ENCODE measurements at regions not wholly inside any gene's neighbourhood (a gene's known extent, or its start where the extent isn't known, plus 50 kb on each side); places are given as distances from the start of the nearest gene placed in this dataset.
A peak's percentile ranks its signal among the peaks of the same experiment; 100 is the strongest.

DNA sequence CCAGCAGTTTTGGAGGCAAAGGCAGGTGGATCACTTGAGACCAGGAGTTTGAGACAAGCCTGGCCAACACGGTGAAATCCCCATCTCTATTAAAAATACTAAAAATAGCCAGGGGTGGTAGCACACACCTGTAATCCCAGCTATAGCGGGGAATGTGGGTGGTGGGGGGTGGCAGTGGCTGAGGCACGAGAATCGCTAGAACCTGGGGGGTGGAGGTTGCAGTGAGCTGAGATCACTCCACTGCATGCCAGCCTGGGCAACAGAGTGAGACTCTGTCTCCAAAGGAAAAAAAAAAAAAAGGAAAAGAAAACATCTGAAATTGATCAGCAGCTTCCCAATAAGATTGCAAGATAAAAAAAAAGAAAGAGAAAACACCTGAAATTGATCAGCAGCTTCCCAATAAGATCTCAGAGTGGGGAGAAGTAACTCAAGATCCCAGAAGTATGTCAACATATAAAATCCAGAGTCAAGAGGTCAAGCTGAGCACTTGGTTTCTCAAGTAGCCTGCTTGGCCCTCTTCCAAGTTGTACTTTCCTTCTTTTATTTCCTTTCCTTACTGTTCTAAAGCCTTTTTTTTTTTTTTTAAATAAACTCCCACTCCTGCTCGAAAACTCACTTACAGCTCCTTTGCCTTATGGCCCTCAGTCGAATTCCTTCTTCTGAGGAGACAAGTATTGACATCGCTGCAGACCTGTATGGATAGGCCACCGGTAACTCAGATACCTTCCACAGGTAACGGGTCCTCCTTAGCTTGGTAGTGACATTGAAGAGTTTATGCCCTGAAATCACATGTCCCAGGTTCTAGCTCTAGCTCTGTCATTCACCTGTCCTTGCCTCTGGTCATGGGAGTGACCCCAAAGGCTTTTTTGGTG, 368.5 kb upstream of the SYNCRIP start:
- H4K20me1 ChIP-seq (ENCODE audit: insufficient read depth, low read depth, low read length) = no peaks in the 10 kb centered on the region
- no peaks in the 10 kb centered on the region for H3K9me2 ChIP-seq (replicated peaks; ENCODE audit: insufficient read depth, low read length)
- DNase-seq = no peak
- H3K36me3 ChIP-seq (ENCODE audit: insufficient read depth, low read length) = no peaks in the 10 kb centered on the region
- no peak overlapping the region for H2AFZ ChIP-seq (ENCODE audit: low read length)
- H3K79me2 ChIP-seq (ENCODE audit: low read length) = no peaks in the 10 kb centered on the region
- no peak overlapping the region for H3K4me2 ChIP-seq (ENCODE audit: low read depth, low read length, poor library complexity, severe bottlenecking)
- no peaks in the 10 kb centered on the region for H3K9me3 ChIP-seq (ENCODE audit: low read length)
- H3K4me1 ChIP-seq (ENCODE audit: low read length) = no peaks in the 10 kb centered on the region
- H3K27ac ChIP-seq (ENCODE audit: low read length) = no peak overlapping the region
- no peak overlapping the region for H3K9ac ChIP-seq (ENCODE audit: low read length)
- no peaks in the 10 kb centered on the region for H3K27me3 ChIP-seq (ENCODE audit: low read length)
- H3K4me3 ChIP-seq (ENCODE audit: low read length) = no peak overlapping the region

DNA sequence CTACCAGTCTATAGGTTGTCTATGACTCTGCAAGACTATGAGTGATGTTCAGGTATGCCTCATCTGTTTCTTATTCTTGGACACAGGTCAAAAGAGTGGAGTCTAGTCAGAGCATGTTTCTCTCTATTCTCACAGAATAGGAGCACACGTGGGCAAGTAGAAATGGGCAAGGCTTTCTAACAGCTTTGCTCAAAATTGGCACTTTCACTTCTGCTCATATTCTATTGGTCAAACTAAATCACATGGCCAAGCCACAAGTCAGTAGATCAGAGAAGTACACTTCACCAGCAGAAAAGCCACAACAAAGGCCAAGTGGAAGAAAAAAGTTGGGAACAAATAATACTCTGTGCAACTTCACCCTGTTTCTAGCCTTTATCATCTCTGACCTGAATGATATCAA, 354.5 kb upstream of the SYNCRIP start:
- H3K36me3 ChIP-seq (ENCODE audit: insufficient read depth, low read length) = no peaks in the 10 kb centered on the region
- DNase-seq = peak; percentile 62

DNA sequence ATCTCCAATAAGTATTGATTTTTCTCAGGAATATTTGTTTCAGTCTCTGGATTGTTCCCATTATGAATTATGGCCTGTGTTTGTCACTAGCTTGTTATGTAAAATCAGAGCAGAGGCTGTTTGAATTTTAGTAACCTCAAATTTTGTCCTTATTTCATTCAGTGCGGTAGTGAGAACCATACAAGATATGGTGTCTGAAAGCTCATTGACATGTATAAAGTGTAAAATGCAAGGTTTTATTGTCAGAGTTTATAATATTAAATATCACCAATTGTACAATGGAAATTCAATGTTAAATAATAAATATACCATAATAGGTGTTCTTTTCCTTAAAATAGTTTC, 353.3 kb upstream of the SYNCRIP start:
- Histone ChIP-seq H3K27me3 (ENCODE audit: low read length) (no peaks in the 10 kb centered on the region), H3K9ac (ENCODE audit: low read length) (no peak overlapping the region), H3K79me2 (ENCODE audit: low read length) (no peaks in the 10 kb centered on the region)

More for the DNA sequence above, 354.5 kb upstream of the SYNCRIP start:
- Histone ChIP-seq H3K9me2 (replicated peaks; ENCODE audit: insufficient read depth, low read length) (no peaks in the 10 kb centered on the region), H3K79me2 (ENCODE audit: low read length) (no peaks in the 10 kb centered on the region), H4K20me1 (ENCODE audit: insufficient read depth, low read depth, low read length) (no peaks in the 10 kb centered on the region), H3K4me1 (ENCODE audit: low read length) (peaks cover 4% of the 10 kb centered on the region), H3K9ac (ENCODE audit: low read length) (no peak overlapping the region), H3K27me3 (ENCODE audit: low read length) (no peaks in the 10 kb centered on the region), H3K9me3 (ENCODE audit: low read length) (no peaks in the 10 kb centered on the region), H3K27ac (ENCODE audit: low read length) (no peak overlapping the region), H2AFZ (ENCODE audit: low read length) (no peak overlapping the region), H3K4me2 (ENCODE audit: low read depth, low read length, poor library complexity, severe bottlenecking) (no peak overlapping the region), H3K4me3 (ENCODE audit: low read length) (no peak overlapping the region)

DNA sequence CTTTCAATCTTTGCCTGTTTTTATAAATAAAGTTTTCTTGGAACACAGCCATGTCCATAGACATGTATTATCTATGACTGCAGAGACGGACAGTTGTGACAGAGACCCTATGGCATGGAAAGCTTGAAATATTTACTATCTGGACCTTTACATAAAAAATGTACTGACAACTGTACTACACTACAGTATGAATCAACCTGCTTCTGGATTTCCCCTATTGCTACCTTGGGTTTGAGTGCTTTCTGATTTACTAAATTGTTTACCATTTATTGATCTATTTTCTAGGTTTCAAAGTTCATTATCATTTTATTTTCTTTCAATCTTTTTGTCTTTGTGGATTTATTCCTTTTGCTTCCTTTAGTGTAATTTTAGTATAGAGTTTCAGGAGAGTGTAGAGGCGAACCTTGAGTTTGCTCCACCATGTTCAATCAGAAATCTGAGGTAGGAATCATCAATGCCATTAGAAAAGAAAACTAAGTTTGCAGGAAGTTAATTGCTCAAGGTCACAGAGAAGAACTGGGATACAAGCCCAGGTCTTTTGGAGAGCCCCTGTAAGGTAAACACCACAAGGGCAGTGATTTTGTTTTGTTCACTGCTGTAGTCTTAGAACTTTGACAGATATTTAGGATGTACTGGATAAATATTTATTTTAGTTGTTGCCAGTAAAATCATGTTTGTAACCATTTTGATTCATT, 352.8 kb upstream of the SYNCRIP start:
- Histone ChIP-seq H3K79me2 (ENCODE audit: low read length) (no peaks in the 10 kb centered on the region), H2AFZ (ENCODE audit: low read length) (no peak overlapping the region), H3K36me3 (ENCODE audit: insufficient read depth, low read length) (no peaks in the 10 kb centered on the region), H3K27me3 (ENCODE audit: low read length) (no peaks in the 10 kb centered on the region), H3K9me3 (ENCODE audit: low read length) (no peaks in the 10 kb centered on the region), H3K27ac (ENCODE audit: low read length) (no peak overlapping the region), H3K4me2 (ENCODE audit: low read depth, low read length, poor library complexity, severe bottlenecking) (no peak overlapping the region), H3K9me2 (replicated peaks; ENCODE audit: insufficient read depth, low read length) (no peaks in the 10 kb centered on the region), H3K4me3 (ENCODE audit: low read length) (no peak overlapping the region), H3K9ac (ENCODE audit: low read length) (no peak overlapping the region), H4K20me1 (ENCODE audit: insufficient read depth, low read depth, low read length) (no peaks in the 10 kb centered on the region), H3K4me1 (ENCODE audit: low read length) (peaks cover 4% of the 10 kb centered on the region)
- no peak for DNase-seq

More for the DNA sequence above, 353.3 kb upstream of the SYNCRIP start:
- H3K4me1 ChIP-seq (ENCODE audit: low read length) = peaks cover 4% of the 10 kb centered on the region
- no peaks in the 10 kb centered on the region for H4K20me1 ChIP-seq (ENCODE audit: insufficient read depth, low read depth, low read length)
- H2AFZ ChIP-seq (ENCODE audit: low read length) = no peak overlapping the region
- no peak overlapping the region for H3K4me2 ChIP-seq (ENCODE audit: low read depth, low read length, poor library complexity, severe bottlenecking)
- no peaks in the 10 kb centered on the region for H3K9me2 ChIP-seq (replicated peaks; ENCODE audit: insufficient read depth, low read length)
- no peak overlapping the region for H3K27ac ChIP-seq (ENCODE audit: low read length)
- no peak overlapping the region for H3K4me3 ChIP-seq (ENCODE audit: low read length)
- H3K36me3 ChIP-seq (ENCODE audit: insufficient read depth, low read length) = no peaks in the 10 kb centered on the region
- DNase-seq = no peak
- H3K9me3 ChIP-seq (ENCODE audit: low read length) = no peaks in the 10 kb centered on the region

DNA sequence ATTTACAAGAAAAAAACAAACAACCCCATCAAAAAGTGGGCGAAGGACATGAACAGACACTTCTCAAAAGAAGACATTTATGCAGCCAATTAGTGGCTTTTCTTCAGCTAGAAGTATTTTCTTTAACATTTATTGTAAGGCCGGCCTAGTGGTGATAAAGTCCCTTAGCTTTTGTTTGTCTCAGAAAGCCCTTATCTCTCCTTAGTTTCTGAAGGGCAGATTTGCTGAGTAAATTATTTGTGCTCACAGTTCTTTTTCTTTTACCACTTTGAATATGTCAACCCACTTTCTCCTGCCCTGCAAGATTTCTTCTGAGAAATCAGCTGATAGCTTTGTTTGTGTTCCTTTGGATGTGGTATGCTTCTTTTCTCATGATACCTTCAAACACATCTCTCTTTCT, 344.0 kb upstream of the SYNCRIP start:
- Histone ChIP-seq H2AFZ (ENCODE audit: low read length) (no peak overlapping the region), H3K27ac (ENCODE audit: low read length) (no peak overlapping the region), H3K4me3 (ENCODE audit: low read length) (no peak overlapping the region), H3K79me2 (ENCODE audit: low read length) (no peaks in the 10 kb centered on the region), H3K4me2 (ENCODE audit: low read depth, low read length, poor library complexity, severe bottlenecking) (no peak overlapping the region), H3K9me2 (replicated peaks; ENCODE audit: insufficient read depth, low read length) (no peaks in the 10 kb centered on the region), H3K27me3 (ENCODE audit: low read length) (peaks cover 2% of the 10 kb centered on the region; the same call in 1 of the 2 replicates), H3K36me3 (ENCODE audit: insufficient read depth, low read length) (no peaks in the 10 kb centered on the region), H4K20me1 (ENCODE audit: insufficient read depth, low read depth, low read length) (no peaks in the 10 kb centered on the region), H3K9me3 (ENCODE audit: low read length) (peaks cover 9% of the 10 kb centered on the region), H3K9ac (ENCODE audit: low read length) (no peak overlapping the region), H3K4me1 (ENCODE audit: low read length) (no peaks in the 10 kb centered on the region)
- no peak for DNase-seq

DNA sequence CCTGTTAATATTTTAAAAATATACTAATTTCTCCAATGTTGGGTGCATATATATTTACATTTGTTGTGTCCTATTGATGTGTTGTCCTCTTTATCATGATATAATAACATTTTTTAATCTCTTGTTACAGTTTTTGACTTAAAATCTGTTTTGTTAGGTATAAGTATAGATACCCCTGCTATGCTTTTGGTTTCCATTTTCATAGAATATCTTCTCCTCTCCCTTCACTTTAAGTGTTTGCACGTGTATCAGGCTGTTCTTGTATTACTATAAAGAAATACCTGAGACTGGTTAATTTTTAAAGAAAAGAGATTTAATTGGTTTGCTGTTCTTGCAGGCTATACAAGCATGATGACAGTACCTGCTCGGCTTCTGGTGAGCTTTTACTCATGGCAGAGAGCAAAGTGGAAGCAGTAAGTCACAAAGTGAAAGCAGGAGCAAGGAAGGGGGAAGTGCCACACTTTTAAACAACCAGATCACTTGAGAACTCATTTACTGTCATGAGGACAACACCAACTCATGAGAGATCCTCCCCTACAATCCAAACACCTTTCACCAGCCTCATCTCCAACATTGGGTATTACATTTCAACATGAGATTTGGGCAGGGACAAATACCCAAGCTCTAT, 340.5 kb upstream of the SYNCRIP start:
- Histone ChIP-seq H3K9me3 (ENCODE audit: low read length) (peaks cover 9% of the 10 kb centered on the region), H3K36me3 (ENCODE audit: insufficient read depth, low read length) (no peaks in the 10 kb centered on the region), H3K4me3 (ENCODE audit: low read length) (no peak overlapping the region), H3K79me2 (ENCODE audit: low read length) (no peaks in the 10 kb centered on the region), H3K9ac (ENCODE audit: low read length) (no peak overlapping the region), H3K27ac (ENCODE audit: low read length) (no peak overlapping the region), H4K20me1 (ENCODE audit: insufficient read depth, low read depth, low read length) (no peaks in the 10 kb centered on the region), H3K9me2 (replicated peaks; ENCODE audit: insufficient read depth, low read length) (no peaks in the 10 kb centered on the region), H3K4me1 (ENCODE audit: low read length) (no peaks in the 10 kb centered on the region), H3K4me2 (ENCODE audit: low read depth, low read length, poor library complexity, severe bottlenecking) (peak overlapping the region; percentile 41), H3K27me3 (ENCODE audit: low read length) (no peaks in the 10 kb centered on the region; the same call in 1 of the 2 replicates), H2AFZ (ENCODE audit: low read length) (no peak overlapping the region)
- DNase-seq = no peak

DNA sequence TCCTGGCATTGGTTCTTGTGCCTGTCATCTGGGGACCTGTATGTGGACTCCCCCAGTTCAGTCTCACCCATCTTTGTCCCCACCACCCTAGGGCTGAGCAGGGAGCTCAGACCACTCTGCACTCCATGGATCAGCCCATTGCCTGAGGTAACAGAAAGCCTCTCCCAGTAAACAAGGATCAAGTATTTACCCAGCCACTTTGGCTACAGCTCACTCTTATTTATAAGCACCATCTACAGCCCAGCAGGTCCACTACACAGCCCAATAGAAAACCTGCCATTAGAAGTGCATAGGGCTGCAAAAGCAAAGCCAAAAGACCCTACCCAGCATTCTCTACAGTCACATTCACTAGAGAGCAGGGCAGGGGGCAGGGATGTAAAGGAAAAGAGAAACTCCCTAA, 335.0 kb upstream of the SYNCRIP start:
- Histone ChIP-seq H3K9me3 (ENCODE audit: low read length) (no peaks in the 10 kb centered on the region), H3K9me2 (replicated peaks; ENCODE audit: insufficient read depth, low read length) (no peaks in the 10 kb centered on the region), H3K27ac (ENCODE audit: low read length) (no peak overlapping the region), H3K4me2 (ENCODE audit: low read depth, low read length, poor library complexity, severe bottlenecking) (no peak overlapping the region), H3K79me2 (ENCODE audit: low read length) (no peaks in the 10 kb centered on the region), H3K4me1 (ENCODE audit: low read length) (no peaks in the 10 kb centered on the region), H2AFZ (ENCODE audit: low read length) (no peak overlapping the region), H4K20me1 (ENCODE audit: insufficient read depth, low read depth, low read length) (no peaks in the 10 kb centered on the region), H3K36me3 (ENCODE audit: insufficient read depth, low read length) (no peaks in the 10 kb centered on the region), H3K4me3 (ENCODE audit: low read length) (no peak overlapping the region), H3K27me3 (ENCODE audit: low read length) (no peaks in the 10 kb centered on the region), H3K9ac (ENCODE audit: low read length) (no peak overlapping the region)
- DNase-seq = no peak

DNA sequence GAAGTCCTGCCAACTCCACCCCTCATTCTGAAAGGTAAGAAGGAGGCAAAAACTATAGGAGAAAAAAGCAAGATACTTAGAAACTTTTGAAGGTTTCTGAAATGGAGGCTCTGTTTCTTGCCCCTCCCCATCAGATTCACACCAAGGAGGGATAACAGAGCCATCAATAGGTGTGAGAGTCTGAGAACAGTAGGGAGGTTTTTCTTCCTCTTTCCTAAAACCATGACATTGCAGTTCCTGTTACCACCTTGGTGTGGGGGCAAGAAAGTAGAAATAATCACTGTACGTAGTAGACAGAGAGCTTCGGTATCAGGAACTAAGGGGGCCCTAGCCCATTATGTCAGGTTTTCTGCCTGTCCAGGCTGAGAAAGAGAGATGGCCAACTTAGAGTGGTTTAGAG, 333.3 kb upstream of the SYNCRIP start:
- Histone ChIP-seq H3K9ac (ENCODE audit: low read length) (no peak overlapping the region), H3K27ac (ENCODE audit: low read length) (no peak overlapping the region), H3K36me3 (ENCODE audit: insufficient read depth, low read length) (no peaks in the 10 kb centered on the region), H3K27me3 (ENCODE audit: low read length) (no peaks in the 10 kb centered on the region), H3K9me2 (replicated peaks; ENCODE audit: insufficient read depth, low read length) (no peaks in the 10 kb centered on the region), H4K20me1 (ENCODE audit: insufficient read depth, low read depth, low read length) (no peaks in the 10 kb centered on the region), H3K4me1 (ENCODE audit: low read length) (no peaks in the 10 kb centered on the region), H3K4me3 (ENCODE audit: low read length) (no peak overlapping the region), H2AFZ (ENCODE audit: low read length) (no peak overlapping the region), H3K9me3 (ENCODE audit: low read length) (no peaks in the 10 kb centered on the region), H3K4me2 (ENCODE audit: low read depth, low read length, poor library complexity, severe bottlenecking) (no peak overlapping the region), H3K79me2 (ENCODE audit: low read length) (no peaks in the 10 kb centered on the region)
- no peak for DNase-seq
